IMR-90 (cell line): ENCODE measurements at regions not wholly inside any gene's neighbourhood (a gene's known extent, or its start where the extent isn't known, plus 50 kb on each side); places are given as distances from the start of the nearest gene placed in this dataset.

Source experiments
- ATAC-seq: fragments of 200-7000 bp; cut with Tn5 transposase; 2 replicates; pipeline ENCODE4 v1.9.1; 2020; ENCODE audit warnings: low read depth, mild to moderate bottlenecking, moderate library complexity
- BruUV-seq: library from RNA; stranded (reverse); fragments of 400-500 nt; replicated peaks from 2 replicates; lab custom pipeline; 2021; lab: Mats Ljungman, UMichigan
- CTCF ChIA-PET: fragments of 300-600 bp; formaldehyde crosslinking; extraction: SDS; loops from one replicate; lab custom pipeline; 2021; ENCODE audit warnings: antibody characterized with exemption; lab: Yijun Ruan, JAX
- POLR2A ChIA-PET: fragments of 300-600 bp; sonication (Branson Sonifier 250); formaldehyde crosslinking; loops from one replicate; lab custom pipeline; 2022; ENCODE audit warnings: antibody characterized with exemption; ENCODE audit not compliant: unreplicated experiment; lab: Charles Lee
- DNase-seq: peaks from one replicate; pipeline ENCODE4 v3.0.0; 2013
- H2AFZ ChIP-seq: replicated peaks from 2 replicates; pipeline ENCODE3; 2013; ENCODE audit warnings: low read length, mild to moderate bottlenecking; ENCODE audit not compliant: poor library complexity
- H2AK5ac ChIP-seq: 2 replicates; pipeline ENCODE4 v1.6.1; 2013; ENCODE audit warnings: low read depth, low read length, inconsistent platforms
- H2AK9ac ChIP-seq: replicated peaks from 2 replicates; pipeline ENCODE3; 2013; ENCODE audit warnings: mild to moderate bottlenecking, low read depth, low read length, moderate library complexity; ENCODE audit not compliant: poor library complexity
- H2BK120ac ChIP-seq: 2 replicates; pipeline ENCODE4 v1.6.1; 2013; ENCODE audit warnings: low read depth, low read length, inconsistent platforms
- H2BK15ac ChIP-seq: 3 replicates; pipeline ENCODE4 v1.6.1; 2013; ENCODE audit warnings: low read depth, low read length, inconsistent platforms
- H2BK20ac ChIP-seq: 2 replicates; pipeline ENCODE4 v1.6.1; 2013; ENCODE audit warnings: low read depth, mild to moderate bottlenecking, inconsistent platforms, low read length, moderate library complexity
- H2BK5ac ChIP-seq: 2 replicates; pipeline ENCODE4 v1.6.1; 2013; ENCODE audit warnings: mild to moderate bottlenecking, low read depth, low read length, inconsistent platforms; ENCODE audit not compliant: poor library complexity, severe bottlenecking
- H3K14ac ChIP-seq: replicated peaks from 2 replicates; pipeline ENCODE4 v1.6.1; 2013; ENCODE audit warnings: low read depth, low read length, inconsistent platforms
- H3K18ac ChIP-seq: 2 replicates; pipeline ENCODE4 v1.6.1; 2013; ENCODE audit warnings: low read depth, low read length, control low read depth
- H3K23ac ChIP-seq: 2 replicates; pipeline ENCODE4 v1.6.1; 2013; ENCODE audit warnings: low read depth, low read length, inconsistent platforms
- H3K27ac ChIP-seq: 2 replicates; pipeline ENCODE4 v1.5.1; 2013; ENCODE audit warnings: mild to moderate bottlenecking, control low read depth, low read length; ENCODE audit not compliant: insufficient read depth
- H3K27me3 ChIP-seq: 2 replicates; pipeline ENCODE4 v1.6.1; 2013; ENCODE audit warnings: low read length; ENCODE audit not compliant: control insufficient read depth, insufficient read depth
- H3K36me3 ChIP-seq: 2 replicates; pipeline ENCODE4 v1.6.1; 2013; ENCODE audit warnings: low read length, mixed read lengths; ENCODE audit not compliant: control insufficient read depth, insufficient read depth
- H3K4ac ChIP-seq: 2 replicates; pipeline ENCODE4 v1.6.1; 2013; ENCODE audit warnings: low read depth, low read length, inconsistent platforms
- H3K4me1 ChIP-seq: 2 replicates; pipeline ENCODE4 v1.6.1; 2013; ENCODE audit warnings: low read length, mixed read lengths; ENCODE audit not compliant: control insufficient read depth, insufficient read depth
- H3K4me2 ChIP-seq: 2 replicates; pipeline ENCODE4 v1.6.1; 2013; ENCODE audit warnings: low read depth, mild to moderate bottlenecking, control low read depth, low read length, moderate library complexity
- H3K4me3 ChIP-seq: 2 replicates; pipeline ENCODE4 v1.5.1; 2013; ENCODE audit warnings: low read depth, mild to moderate bottlenecking, control low read depth, low read length, moderate library complexity; ENCODE audit not compliant: insufficient read depth
- H3K56ac ChIP-seq: 2 replicates; pipeline ENCODE4 v1.6.1; 2013; ENCODE audit warnings: low read length, inconsistent platforms; ENCODE audit not compliant: insufficient read depth; ENCODE audit errors: extremely low read depth
- H3K79me1 ChIP-seq, 2 experiments: 2 replicates each; pipeline ENCODE4 v1.6.1; 2013; ENCODE audit warnings: low read length in 2 of 2, inconsistent platforms in 1 of 2, low read depth in 1 of 2
- H3K9ac ChIP-seq: 2 replicates; pipeline ENCODE4 v1.6.1; 2013; ENCODE audit warnings: low read depth, low read length, control low read depth
- H3K9me1 ChIP-seq: 2 replicates; pipeline ENCODE4 v1.6.1; 2013; ENCODE audit warnings: low read length, inconsistent platforms; ENCODE audit not compliant: insufficient read depth
- H3K9me3 ChIP-seq: 2 replicates; pipeline ENCODE4 v1.6.1; 2013; ENCODE audit warnings: low read length; ENCODE audit not compliant: control insufficient read depth, insufficient read depth
- H4K20me1 ChIP-seq: 2 replicates; pipeline ENCODE4 v1.6.1; 2013; ENCODE audit warnings: low read length, inconsistent platforms; ENCODE audit not compliant: insufficient read depth
- H4K5ac ChIP-seq: 2 replicates; pipeline ENCODE4 v1.6.1; 2013; ENCODE audit warnings: mild to moderate bottlenecking, low read depth, low read length, control low read depth
- H4K8ac ChIP-seq, 2 experiments: 2 replicates each; pipeline ENCODE4 v1.6.1; 2013; ENCODE audit warnings: low read depth in 2 of 2, low read length in 2 of 2, control low read depth in 1 of 2, inconsistent platforms in 1 of 2
- H4K91ac ChIP-seq: 2 replicates; pipeline ENCODE4 v1.6.1; 2013; ENCODE audit warnings: low read depth, low read length, inconsistent platforms; ENCODE audit not compliant: insufficient read depth
- CTCF ChIP-seq: conservative IDR thresholded peaks from 2 replicates; pipeline ENCODE4 v1.5.1; 2012; ENCODE audit warnings: mild to moderate bottlenecking, low read depth, low read length, improper control_type of control experiment
- FOS ChIP-seq: fragments of 150-350 bp; IDR thresholded peaks from 2 replicates; pipeline ENCODE4 v1.6.1; 2016; ENCODE audit warnings: low read depth, low read length
- MAFK ChIP-seq: IDR thresholded peaks from 2 replicates; pipeline ENCODE4 v1.6.1; 2012; ENCODE audit warnings: low read depth, low read length, improper control_type of control experiment
- MXI1 ChIP-seq: IDR thresholded peaks from 2 replicates; pipeline ENCODE4 v1.6.1; 2012; ENCODE audit warnings: low read depth, mild to moderate bottlenecking, low read length, moderate library complexity, borderline replicate concordance
- RFX5 ChIP-seq: IDR thresholded peaks from 2 replicates; pipeline ENCODE4 v1.8.0; 2012; ENCODE audit warnings: low read depth, mild to moderate bottlenecking, low read length, moderate library complexity
- WGBS, 2 experiments: methylation state at CpG; one replicate each; pipeline versions ENCODE4 v1.1.5 to v1.1.7; 2013; ENCODE audit warnings: missing lambda C conversion rate in 2 of 2; ENCODE audit not compliant: insufficient read length in 1 of 2; ENCODE audit errors: extremely low coverage in 2 of 2; 5-methylcytosine and 5-hydroxymethylcytosine counted together
- dilution Hi-C: fragments of 300-500 bp; cut with HindIII; formaldehyde crosslinking; loops from one replicate; pipeline ENCODE4 v1.14.3; 2018; ENCODE audit warnings: low sequenced_read_pairs; ENCODE audit not compliant: unreplicated experiment
- in situ Hi-C: fragments of 300-500 bp; cut with MboI; formaldehyde crosslinking; loops from 3 replicates; pipeline ENCODE4 v1.14.3; 2019; ENCODE audit warnings: low sequenced_read_pairs, inconsistent platforms, mixed read lengths
- intact Hi-C: fragments of 100-400 bp; cut with micrococcal nuclease; formaldehyde crosslinking; loops from 2 replicates; pipeline ENCODE4 v1.10.0; 2022

GRCh38 chr13:76378767-76379166 is 507.4 kb downstream of the KCTD12 start:
- ATAC-seq (no peak), DNase-seq (no peak)
- Histone ChIP-seq H2BK120ac (no peak overlapping the region), H2BK5ac (no peak overlapping the region), H4K5ac (no peak overlapping the region), H2AK9ac (no peak overlapping the region), H2BK20ac (no peak overlapping the region), H3K4me1 (0 out of 2 replicates have a peak, but pooled peaks cover 1% of the 10 kb centered on the region), H3K4me2 (no peak overlapping the region), H4K91ac (no peak overlapping the region), H3K9ac (no peak overlapping the region), H3K14ac (no peak overlapping the region), H2BK15ac (no peak overlapping the region), H3K27ac (no peak overlapping the region), H3K18ac (no peak overlapping the region), H3K56ac (no peak overlapping the region), H3K9me3 (0 out of 2 replicates have a peak, but pooled peaks cover 2% of the 10 kb centered on the region), H3K4me3 (no peak overlapping the region), H3K4ac (no peak overlapping the region), H3K27me3 (peaks cover 5% of the 10 kb centered on the region; the same call in 1 of the 2 replicates), H3K23ac (no peak overlapping the region), H2AFZ (no peak overlapping the region), H4K20me1 (no peaks in the 10 kb centered on the region), H3K9me1 (no peaks in the 10 kb centered on the region), H3K79me1 (no peaks in the 10 kb centered on the region), H2AK5ac (no peak overlapping the region), H4K8ac (no peak overlapping the region), H3K36me3 (no peaks in the 10 kb centered on the region)
- TF ChIP-seq RFX5 (no peak), MAFK (no peak), CTCF (no peak), FOS (no peak), MXI1 (no peak)
- POLR2A ChIA-PET: no interaction called here
- BruUV-seq: no TSS peak
- intact Hi-C loops (loop anchor here (5.0 kb wide), 1 partner anchor 41 kb away; no protein-coding TSS in a partner anchor), in situ Hi-C loops (no loop called here), dilution Hi-C loops (no loop called here)
- no CpG with 5 or more reads among the region's 1 CpG for WGBS, 2 experiments
- CTCF ChIA-PET: no interaction called here
